Glomerular visceral epithelial cell (primary cell): ENCODE measurements at regions not wholly inside any gene's neighbourhood (a gene's known extent, or its start where the extent isn't known, plus 50 kb on each side); places are given as distances from the start of the nearest gene placed in this dataset.
"Not testable (repeated sequence)": the region's sequence is repeated elsewhere in the genome, so short reads cannot be mapped to it uniquely, and the experiment has no call there.

Source experiments
- DNase-seq: peaks from one replicate; pipeline ENCODE4 v3.0.0-alpha.2; 2016; ENCODE audit errors: extremely low spot score

- not testable (repeated sequence) for DNase-seq
Observed at GRCh38 chr5:177664737-177665136, 64.8 kb downstream of the B4GALT7 start.

- DNase-seq, result not testable (repeated sequence)
Observed at GRCh38 chr5:177665172-177665571, 65.2 kb downstream of the B4GALT7 start.

DNA sequence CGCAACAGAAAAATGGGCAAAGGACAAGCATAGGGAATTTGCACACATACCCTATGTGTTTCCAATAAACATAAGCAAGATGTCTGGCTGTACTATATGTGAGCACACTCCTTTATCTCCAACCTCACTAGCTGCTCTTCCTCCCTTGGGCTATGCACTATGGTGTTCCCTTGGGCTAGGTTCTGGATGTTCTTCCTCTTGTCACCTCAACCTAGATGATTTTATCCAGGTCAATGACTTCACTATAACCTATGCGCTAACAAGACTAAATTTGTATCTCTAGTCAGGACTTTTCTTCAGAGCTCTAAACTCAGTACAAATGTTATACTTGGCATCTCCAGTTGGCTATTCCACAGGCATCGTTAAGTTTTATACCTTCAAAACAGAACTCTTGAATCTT lies 66.0 kb downstream of the B4GALT7 start:
- not testable (repeated sequence) for DNase-seq

- not testable (repeated sequence) for DNase-seq
Observed at GRCh38 chr5:177671035-177671754, 71.3 kb downstream of the B4GALT7 start.

DNA sequence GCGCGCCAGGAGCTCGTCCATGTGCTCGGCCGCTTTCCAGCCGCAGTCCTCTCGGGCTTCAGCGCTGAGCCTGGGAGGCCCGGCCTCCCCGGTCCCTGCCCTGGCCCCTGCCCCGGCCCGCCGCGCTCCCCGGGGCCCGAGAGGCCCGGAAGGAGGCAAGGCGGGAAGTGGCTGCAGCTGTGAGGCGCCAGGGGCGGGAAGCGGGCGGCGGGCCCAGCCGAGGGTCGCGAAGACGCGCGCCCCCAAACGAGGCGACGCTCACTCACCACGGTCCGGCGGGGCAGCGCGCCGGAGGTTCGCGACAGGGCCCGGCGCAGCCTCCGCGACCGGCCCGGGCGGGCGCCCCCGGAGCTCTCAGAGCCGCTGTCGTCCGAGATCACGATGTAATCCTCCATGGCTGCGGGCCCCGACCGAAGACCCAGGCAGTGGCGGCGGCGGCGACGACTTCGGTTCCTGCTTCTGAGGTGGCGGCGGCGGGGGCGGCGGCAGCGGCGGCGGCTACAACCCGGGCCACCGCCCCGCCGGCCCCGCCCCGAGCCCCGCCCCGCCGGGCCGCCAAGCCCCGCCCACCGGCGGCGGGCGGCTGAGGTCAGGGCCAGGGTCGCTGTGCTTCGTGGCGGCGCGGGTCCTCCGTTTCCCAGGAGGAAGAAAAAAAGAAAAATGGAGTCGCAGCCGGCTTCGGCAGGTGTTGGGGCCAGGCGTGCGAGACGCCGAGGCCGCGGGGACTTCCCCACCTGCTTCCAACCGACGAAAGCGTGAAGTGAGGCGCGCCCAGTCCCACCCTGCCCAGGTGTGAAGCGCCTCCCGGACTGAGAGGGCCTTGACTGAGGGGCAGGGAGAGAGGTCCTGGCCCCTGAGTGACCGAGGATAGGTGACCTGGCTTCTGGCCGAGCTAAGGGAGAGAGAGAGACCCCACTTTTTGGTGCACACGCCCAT lies 72.1 kb downstream of the B4GALT7 start:
- peak; percentile 57 for DNase-seq
